Activated CD8-positive, alpha-beta T cell treated with anti-CD3 and anti-CD28 coated beads for 36 hours (primary cell): ENCODE measurements at regions not wholly inside any gene's neighbourhood (a gene's known extent, or its start where the extent isn't known, plus 50 kb on each side); places are given as distances from the start of the nearest gene placed in this dataset.
"Not testable (repeated sequence)": the region's sequence is repeated elsewhere in the genome, so short reads cannot be mapped to it uniquely, and the experiment has no call there.

Experiments used
- ATAC-seq: fragments of 200-7000 bp; cut with Tn5 transposase; one replicate; pipeline ENCODE4 v1.10.0; 2021; ENCODE audit warnings: mild to moderate bottlenecking, moderate library complexity
- CTCF ChIA-PET: fragments of 350-600 bp; sonication (Branson Sonifier 250); formaldehyde crosslinking; loops from one replicate; lab custom pipeline; 2021; ENCODE audit warnings: antibody characterized with exemption; lab: Charles Lee
- POLR2A ChIA-PET: fragments of 350-600 bp; sonication (Branson Sonifier 250); formaldehyde crosslinking; loops from one replicate; lab custom pipeline; 2021; ENCODE audit warnings: antibody characterized with exemption; lab: Charles Lee
- DNase-seq: peaks from one replicate; pipeline ENCODE4 v3.0.0-alpha.2; 2020
- H3K27ac Mint-ChIP-seq: one replicate; pipeline ENCODE4 v1.8.0; 2021; ENCODE audit warnings: mild to moderate bottlenecking, mixed read lengths
- H3K27me3 Mint-ChIP-seq: one replicate; pipeline ENCODE4 v1.8.0; 2021; ENCODE audit warnings: mixed read lengths
- H3K36me3 Mint-ChIP-seq: one replicate; pipeline ENCODE4 v1.8.0; 2021; ENCODE audit warnings: low read depth, mixed read lengths
- H3K4me1 Mint-ChIP-seq: one replicate; pipeline ENCODE4 v1.8.0; 2021; ENCODE audit warnings: low read depth, mixed read lengths
- H3K4me3 Mint-ChIP-seq: one replicate; pipeline ENCODE4 v1.8.0; 2021; ENCODE audit warnings: mild to moderate bottlenecking, moderate library complexity, mixed read lengths
- H3K9me3 Mint-ChIP-seq: one replicate; pipeline ENCODE4 v1.8.0; 2021; ENCODE audit warnings: mixed read lengths
- CTCF ChIP-seq: fragments of 200-600 bp; IDR thresholded peaks from one replicate; pipeline ENCODE4 v1.8.0; 2022; ENCODE audit warnings: antibody characterized with exemption, mild to moderate bottlenecking
- intact Hi-C: fragments of 100-400 bp; cut with micrococcal nuclease; formaldehyde crosslinking; loops from one replicate; pipeline ENCODE4 v1.10.0; 2022

GRCh38 chr11:87528752-87529151 lies 491.0 kb downstream of the TMEM135 start:
- Mint-ChIP-seq H3K9me3 (no peaks in the 10 kb centered on the region), H3K27ac (no peak overlapping the region), H3K36me3 (no peaks in the 10 kb centered on the region), H3K4me1 (no peaks in the 10 kb centered on the region), H3K27me3 (no peaks in the 10 kb centered on the region), H3K4me3 (no peak overlapping the region)
- intact Hi-C loops = no loop called here
- DNase-seq (no peak), ATAC-seq (no peak)
- POLR2A ChIA-PET = no interaction called here
- CTCF ChIA-PET = no interaction called here
- no peak for TF ChIP-seq CTCF

GRCh38 chr11:87523276-87523675 lies 485.5 kb downstream of the TMEM135 start:
- Mint-ChIP-seq H3K4me1 (no peaks in the 10 kb centered on the region), H3K4me3 (no peak overlapping the region), H3K27me3 (no peaks in the 10 kb centered on the region), H3K27ac (no peak overlapping the region), H3K36me3 (no peaks in the 10 kb centered on the region), H3K9me3 (no peaks in the 10 kb centered on the region)
- ChIA-PET CTCF (interaction anchor here (1.1 to 1.8 kb wide), 2 partner anchors 8 to 10 kb away, joined by 3 to 4 read pairs; no protein-coding TSS in a partner anchor), POLR2A (no interaction called here)
- ATAC-seq = no peak
- no peak for TF ChIP-seq CTCF
- intact Hi-C loops = no loop called here
- no peak for DNase-seq

- TF ChIP-seq CTCF = no peak
- DNase-seq (no peak), ATAC-seq (no peak)
- ChIA-PET CTCF (no interaction called here), POLR2A (no interaction called here)
- intact Hi-C loops = no loop called here
- Mint-ChIP-seq H3K4me3 (no peak overlapping the region), H3K36me3 (no peaks in the 10 kb centered on the region), H3K9me3 (no peaks in the 10 kb centered on the region), H3K27ac (no peak overlapping the region), H3K27me3 (no peaks in the 10 kb centered on the region), H3K4me1 (no peaks in the 10 kb centered on the region)
These were observed 480.5 kb downstream of the TMEM135 start for GRCh38 chr11:87518266-87518665.

- ChIA-PET POLR2A (no interaction called here), CTCF (no interaction called here)
- Mint-ChIP-seq H3K27ac (no peak overlapping the region), H3K9me3 (no peaks in the 10 kb centered on the region), H3K4me3 (no peak overlapping the region), H3K27me3 (no peaks in the 10 kb centered on the region), H3K4me1 (no peaks in the 10 kb centered on the region), H3K36me3 (no peaks in the 10 kb centered on the region)
- no peak for DNase-seq
- no peak for ATAC-seq
- intact Hi-C loops = no loop called here
- no peak for TF ChIP-seq CTCF
These were observed 479.6 kb downstream of the TMEM135 start for GRCh38 chr11:87517351-87517750.

- H3K27ac Mint-ChIP-seq, H3K4me3 Mint-ChIP-seq, intact Hi-C loops, H3K36me3 Mint-ChIP-seq, ATAC-seq, H3K4me1 Mint-ChIP-seq, DNase-seq, H3K9me3 Mint-ChIP-seq, H3K27me3 Mint-ChIP-seq, POLR2A ChIA-PET: not testable (repeated sequence)
- CTCF ChIA-PET = interaction anchor here (1.4 kb wide), 1 partner anchor 39 kb away, joined by 3 read pairs; no protein-coding TSS in a partner anchor
These were observed 470.0 kb downstream of the TMEM135 start for GRCh38 chr11:87507722-87508121.

- H3K4me1 Mint-ChIP-seq, H3K9me3 Mint-ChIP-seq, H3K27ac Mint-ChIP-seq, POLR2A ChIA-PET, H3K4me3 Mint-ChIP-seq, DNase-seq, ATAC-seq, H3K36me3 Mint-ChIP-seq, H3K27me3 Mint-ChIP-seq, intact Hi-C loops: not testable (repeated sequence)
- CTCF ChIA-PET = interaction anchor here (1.4 kb wide), 1 partner anchor 39 kb away, joined by 3 read pairs; no protein-coding TSS in a partner anchor
These were observed 469.2 kb downstream of the TMEM135 start for GRCh38 chr11:87506946-87507345.
